HEK293 (cell line): ENCODE measurements at regions not wholly inside any gene's neighbourhood (a gene's known extent, or its start where the extent isn't known, plus 50 kb on each side); places are given as distances from the start of the nearest gene placed in this dataset.

ENCODE experiments used
- KLF16 ChIP-seq: fragments of 450-650 bp; formaldehyde crosslinking; IDR thresholded peaks from 2 replicates; pipeline ENCODE4 v1.5.1; 2017; ENCODE audit warnings: missing biosample characterization, missing genetic modification characterization
- YY1 ChIP-seq: fragments of 450-650 bp; formaldehyde crosslinking; IDR thresholded peaks from 2 replicates; pipeline ENCODE4 v1.5.1; 2018; ENCODE audit warnings: missing biosample characterization, missing genetic modification characterization
- ZFP3 ChIP-seq: fragments of 450-650 bp; formaldehyde crosslinking; IDR thresholded peaks from 2 replicates; pipeline ENCODE4 v1.5.1; 2016; ENCODE audit warnings: low read depth, missing biosample characterization, missing genetic modification characterization
- ZNF174 ChIP-seq: fragments of 450-650 bp; formaldehyde crosslinking; IDR thresholded peaks from 2 replicates; pipeline ENCODE4 v1.5.0; 2017; ENCODE audit warnings: missing biosample characterization, mild to moderate bottlenecking, missing genetic modification characterization
- ZNF394 ChIP-seq: fragments of 450-650 bp; formaldehyde crosslinking; IDR thresholded peaks from 2 replicates; pipeline ENCODE4 v1.5.1; 2016; ENCODE audit warnings: missing biosample characterization, missing genetic modification characterization, mild to moderate bottlenecking, moderate library complexity, borderline replicate concordance
- ZNF529 ChIP-seq: fragments of 450-650 bp; formaldehyde crosslinking; IDR thresholded peaks from 2 replicates; pipeline ENCODE4 v1.5.1; 2017; ENCODE audit warnings: missing genetic modification characterization, missing biosample characterization; ENCODE audit not compliant: insufficient replicate concordance
- ZNF660 ChIP-seq: fragments of 450-650 bp; IDR thresholded peaks from 2 replicates; pipeline ENCODE4 v1.5.1; 2018; ENCODE audit warnings: missing biosample characterization, mild to moderate bottlenecking, missing genetic modification characterization
- TF ChIP-seq, protein P1 (sequence below): fragments of 450-650 bp; formaldehyde crosslinking; IDR thresholded peaks from 2 replicates; pipeline ENCODE4 v1.5.1; 2016; ENCODE audit warnings: missing biosample characterization, missing genetic modification characterization
- TF ChIP-seq, protein P2 (sequence below): fragments of 450-650 bp; formaldehyde crosslinking; IDR thresholded peaks from 2 replicates; pipeline ENCODE4 v1.5.1; 2016; ENCODE audit warnings: missing biosample characterization, missing genetic modification characterization
- TF ChIP-seq, protein P3 (sequence below): fragments of 450-650 bp; formaldehyde crosslinking; IDR thresholded peaks from 2 replicates; pipeline ENCODE4 v1.5.1; 2016; ENCODE audit warnings: missing biosample characterization, missing genetic modification characterization

DNA sequence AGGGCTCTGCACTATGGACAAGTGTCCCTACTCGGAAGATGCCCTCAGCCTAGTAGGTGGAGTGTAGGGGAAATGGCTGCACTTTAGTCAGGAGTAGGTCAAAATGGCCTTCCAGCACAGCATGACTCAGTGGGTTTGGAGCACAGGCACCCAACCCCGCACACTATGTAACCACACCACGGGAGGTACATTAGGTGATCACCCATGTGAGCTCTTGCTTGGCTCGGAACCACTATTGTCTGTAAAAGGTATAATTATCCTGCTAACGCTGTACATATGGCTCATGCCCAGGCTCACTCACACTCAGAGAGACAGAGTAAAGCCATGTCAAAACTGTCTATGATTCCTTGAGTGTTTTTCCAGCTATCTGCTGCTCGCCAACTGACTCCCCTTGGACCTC, 156.9 kb upstream of the DACH1 start:
- TF ChIP-seq ZNF529 (no peak), ZNF394 (tag by site-specific recombination) (no peak), ZNF174 (tag by site-specific recombination) (no peak), KLF16 (tag by site-specific recombination) (no peak), YY1 (tag by site-specific recombination) (no peak), ZNF660 (no peak), ZFP3 (tag by site-specific recombination) (no peak)
- TF ChIP-seq, protein P1, sequence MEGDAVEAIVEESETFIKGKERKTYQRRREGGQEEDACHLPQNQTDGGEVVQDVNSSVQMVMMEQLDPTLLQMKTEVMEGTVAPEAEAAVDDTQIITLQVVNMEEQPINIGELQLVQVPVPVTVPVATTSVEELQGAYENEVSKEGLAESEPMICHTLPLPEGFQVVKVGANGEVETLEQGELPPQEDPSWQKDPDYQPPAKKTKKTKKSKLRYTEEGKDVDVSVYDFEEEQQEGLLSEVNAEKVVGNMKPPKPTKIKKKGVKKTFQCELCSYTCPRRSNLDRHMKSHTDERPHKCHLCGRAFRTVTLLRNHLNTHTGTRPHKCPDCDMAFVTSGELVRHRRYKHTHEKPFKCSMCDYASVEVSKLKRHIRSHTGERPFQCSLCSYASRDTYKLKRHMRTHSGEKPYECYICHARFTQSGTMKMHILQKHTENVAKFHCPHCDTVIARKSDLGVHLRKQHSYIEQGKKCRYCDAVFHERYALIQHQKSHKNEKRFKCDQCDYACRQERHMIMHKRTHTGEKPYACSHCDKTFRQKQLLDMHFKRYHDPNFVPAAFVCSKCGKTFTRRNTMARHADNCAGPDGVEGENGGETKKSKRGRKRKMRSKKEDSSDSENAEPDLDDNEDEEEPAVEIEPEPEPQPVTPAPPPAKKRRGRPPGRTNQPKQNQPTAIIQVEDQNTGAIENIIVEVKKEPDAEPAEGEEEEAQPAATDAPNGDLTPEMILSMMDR (tag by site-specific recombination) = no peak
- TF ChIP-seq, protein P2, sequence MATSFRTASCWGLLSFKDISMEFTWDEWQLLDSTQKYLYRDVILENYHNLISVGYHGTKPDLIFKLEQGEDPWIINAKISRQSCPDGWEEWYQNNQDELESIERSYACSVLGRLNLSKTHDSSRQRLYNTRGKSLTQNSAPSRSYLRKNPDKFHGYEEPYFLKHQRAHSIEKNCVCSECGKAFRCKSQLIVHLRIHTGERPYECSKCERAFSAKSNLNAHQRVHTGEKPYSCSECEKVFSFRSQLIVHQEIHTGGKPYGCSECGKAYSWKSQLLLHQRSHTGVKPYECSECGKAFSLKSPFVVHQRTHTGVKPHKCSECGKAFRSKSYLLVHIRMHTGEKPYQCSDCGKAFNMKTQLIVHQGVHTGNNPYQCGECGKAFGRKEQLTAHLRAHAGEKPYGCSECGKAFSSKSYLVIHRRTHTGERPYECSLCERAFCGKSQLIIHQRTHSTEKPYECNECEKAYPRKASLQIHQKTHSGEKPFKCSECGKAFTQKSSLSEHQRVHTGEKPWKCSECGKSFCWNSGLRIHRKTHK (tag by site-specific recombination) = no peak
- TF ChIP-seq, protein P3, sequence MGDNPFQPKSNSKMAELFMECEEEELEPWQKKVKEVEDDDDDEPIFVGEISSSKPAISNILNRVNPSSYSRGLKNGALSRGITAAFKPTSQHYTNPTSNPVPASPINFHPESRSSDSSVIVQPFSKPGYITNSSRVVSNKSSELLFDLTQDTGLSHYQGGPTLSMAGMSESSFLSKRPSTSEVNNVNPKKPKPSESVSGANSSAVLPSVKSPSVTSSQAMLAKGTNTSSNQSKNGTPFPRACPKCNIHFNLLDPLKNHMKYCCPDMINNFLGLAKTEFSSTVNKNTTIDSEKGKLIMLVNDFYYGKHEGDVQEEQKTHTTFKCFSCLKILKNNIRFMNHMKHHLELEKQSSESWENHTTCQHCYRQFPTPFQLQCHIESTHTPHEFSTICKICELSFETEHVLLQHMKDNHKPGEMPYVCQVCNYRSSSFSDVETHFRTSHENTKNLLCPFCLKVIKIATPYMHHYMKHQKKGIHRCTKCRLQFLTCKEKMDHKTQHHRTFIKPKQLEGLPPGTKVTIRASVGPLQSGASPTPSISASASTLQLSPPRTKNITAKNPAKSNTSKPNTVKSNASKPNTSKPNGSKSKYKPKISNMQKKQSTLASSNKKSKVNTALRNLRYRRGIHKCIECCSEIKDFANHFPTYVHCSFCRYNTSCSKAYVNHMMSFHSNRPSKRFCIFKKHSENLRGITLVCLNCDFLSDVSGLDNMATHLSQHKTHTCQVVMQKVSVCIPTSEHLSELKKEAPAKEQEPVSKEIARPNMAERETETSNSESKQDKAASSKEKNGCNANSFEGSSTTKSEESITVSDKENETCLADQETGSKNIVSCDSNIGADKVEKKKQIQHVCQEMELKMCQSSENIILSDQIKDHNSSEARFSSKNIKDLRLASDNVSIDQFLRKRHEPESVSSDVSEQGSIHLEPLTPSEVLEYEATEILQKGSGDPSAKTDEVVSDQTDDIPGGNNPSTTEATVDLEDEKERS (tag by site-specific recombination) = no peak
